GM21360 (cell line): ENCODE measurements at regions not wholly inside any gene's neighbourhood (a gene's known extent, or its start where the extent isn't known, plus 50 kb on each side); places are given as distances from the start of the nearest gene placed in this dataset.
"Not testable (repeated sequence)": the region's sequence is repeated elsewhere in the genome, so short reads cannot be mapped to it uniquely, and the experiment has no call there.

Source experiments
- ATAC-seq: cut with Tn5 transposase; IDR thresholded peaks from one replicate; pipeline ENCODE4 v1.9.1; 2021; ENCODE audit warnings: mild to moderate bottlenecking, moderate library complexity; ENCODE audit not compliant: unreplicated experiment

DNA sequence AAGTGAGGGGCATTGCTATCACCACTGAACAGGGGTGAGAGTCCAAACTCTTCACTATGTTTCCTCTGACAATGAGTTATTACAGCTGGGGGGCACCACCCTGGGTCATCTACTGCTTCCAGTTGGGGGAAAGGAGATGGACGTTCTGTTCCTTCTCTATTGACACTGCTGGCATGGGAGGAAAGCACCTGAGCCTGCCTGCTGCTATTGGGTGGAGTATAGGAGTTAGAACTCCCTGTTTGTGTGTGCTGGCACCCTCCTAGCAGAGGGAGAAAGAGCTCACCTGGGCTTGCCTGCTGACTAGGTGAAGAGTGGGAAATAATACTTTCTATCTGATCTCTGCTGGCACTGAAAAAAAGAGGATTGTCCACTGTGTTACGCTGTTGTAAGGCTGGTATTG is 163.8 kb downstream of the MSN start:
- no peak for ATAC-seq

DNA sequence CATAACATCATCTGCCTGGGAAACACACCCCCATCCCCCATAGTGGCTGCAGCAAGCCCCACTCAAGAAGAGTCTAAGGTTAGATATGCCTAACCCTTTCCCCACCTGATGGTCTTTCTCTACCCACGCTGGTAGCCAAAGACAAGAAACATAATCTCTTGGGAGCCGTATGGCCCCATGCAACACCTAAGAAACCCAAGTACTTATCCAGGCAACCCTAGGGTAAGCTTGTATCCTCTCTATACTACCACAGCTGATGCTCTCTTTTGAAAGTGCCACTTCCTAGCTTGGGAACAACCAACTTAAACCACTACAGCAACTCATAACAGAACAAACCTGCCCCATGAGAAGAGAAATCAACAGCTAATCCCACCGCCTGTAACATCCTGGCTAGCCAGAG is 161.1 kb downstream of the MSN start:
- ATAC-seq = no peak

DNA sequence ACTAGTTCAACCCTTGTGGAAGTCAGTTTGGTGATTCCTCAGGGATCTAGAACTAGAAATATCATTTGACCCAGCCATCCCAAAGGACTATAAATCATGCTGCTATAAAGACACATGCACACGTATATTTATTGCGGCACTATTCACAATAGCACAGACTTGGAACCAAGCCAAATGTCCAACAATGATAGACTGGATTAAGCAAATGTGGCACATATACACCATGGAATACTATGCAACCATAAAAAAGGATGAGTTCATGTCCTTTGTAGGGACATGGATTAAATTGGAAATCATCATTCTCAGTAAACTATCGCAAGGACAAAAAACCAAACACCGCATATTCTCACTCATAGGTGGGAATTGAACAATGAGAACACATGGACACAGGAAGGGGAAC is 157.8 kb downstream of the MSN start:
- not testable (repeated sequence) for ATAC-seq

DNA sequence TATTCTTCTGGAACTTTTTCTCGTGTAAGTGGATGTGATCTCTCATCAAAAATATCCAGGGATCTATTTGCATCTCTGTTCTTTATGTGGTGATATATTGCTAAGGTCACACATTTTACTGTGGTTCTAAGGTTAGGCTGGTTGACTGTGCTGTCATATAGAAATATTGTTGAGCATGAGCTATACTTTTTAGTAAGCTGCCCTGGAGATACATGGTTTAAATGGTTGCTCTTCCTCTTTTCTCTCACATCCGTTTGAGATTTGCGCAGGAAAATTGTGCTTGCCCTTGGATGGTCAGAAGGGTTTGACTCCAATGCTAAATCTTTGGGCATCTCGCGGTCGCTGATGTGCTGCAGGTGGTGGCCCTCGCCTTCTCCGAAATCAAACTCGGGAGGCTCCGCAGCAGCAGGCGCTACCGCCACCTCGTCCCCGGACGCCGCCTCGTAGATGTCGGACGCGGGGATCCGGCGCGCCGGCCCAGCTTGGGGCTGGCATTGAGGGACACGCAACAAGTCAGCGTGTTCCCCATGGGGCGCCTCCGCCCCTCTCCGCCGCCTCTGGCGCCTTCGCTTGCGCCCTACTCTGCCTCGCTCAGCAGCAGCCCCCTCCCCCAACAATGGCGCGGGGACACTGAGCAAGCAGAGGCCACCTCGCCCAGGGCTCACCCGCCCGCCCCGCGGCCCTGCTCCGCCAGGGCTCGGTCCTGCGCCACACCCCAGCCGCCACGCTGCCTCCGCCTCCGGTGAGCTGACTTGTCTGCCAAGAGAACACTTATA is 154.5 kb downstream of the MSN start:
- no peak for ATAC-seq

DNA sequence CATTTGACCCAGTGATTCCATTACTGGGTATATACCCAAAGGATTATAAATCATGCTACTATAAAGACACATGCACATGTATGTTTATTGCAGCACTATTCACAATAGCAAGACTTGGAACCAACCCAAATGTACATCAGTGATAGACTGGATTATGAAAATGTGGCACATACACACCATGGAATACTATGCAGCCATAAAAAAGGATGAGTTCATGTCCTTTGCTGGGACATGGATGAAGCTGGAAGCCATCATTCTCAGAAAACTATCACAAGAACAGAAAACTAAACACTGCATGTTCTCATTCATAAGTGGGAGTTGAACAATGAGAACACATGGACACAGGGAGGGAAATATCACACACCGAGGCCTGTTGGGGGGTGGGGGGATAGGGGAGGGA is 152.5 kb downstream of the MSN start:
- ATAC-seq = not testable (repeated sequence)

DNA sequence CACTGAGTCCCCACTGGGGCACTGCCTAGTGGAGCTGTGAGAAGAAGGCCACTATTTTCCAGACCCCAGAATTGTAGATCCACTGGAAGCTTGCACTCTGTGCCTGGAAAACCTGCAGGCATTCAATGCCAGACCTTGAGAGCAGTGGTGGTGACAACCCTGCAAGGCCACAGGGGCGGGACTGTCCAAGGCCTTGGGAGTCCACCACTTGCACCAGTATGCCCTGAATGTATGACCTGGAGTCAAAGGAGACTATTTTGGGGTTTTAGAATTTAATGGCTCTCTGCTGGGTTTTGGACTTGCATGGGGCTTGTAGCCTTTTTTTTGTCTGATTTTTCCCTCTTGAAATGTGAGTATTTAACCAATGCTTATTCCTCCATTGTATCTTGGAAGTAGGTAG is 145.8 kb downstream of the MSN start:
- no peak for ATAC-seq

DNA sequence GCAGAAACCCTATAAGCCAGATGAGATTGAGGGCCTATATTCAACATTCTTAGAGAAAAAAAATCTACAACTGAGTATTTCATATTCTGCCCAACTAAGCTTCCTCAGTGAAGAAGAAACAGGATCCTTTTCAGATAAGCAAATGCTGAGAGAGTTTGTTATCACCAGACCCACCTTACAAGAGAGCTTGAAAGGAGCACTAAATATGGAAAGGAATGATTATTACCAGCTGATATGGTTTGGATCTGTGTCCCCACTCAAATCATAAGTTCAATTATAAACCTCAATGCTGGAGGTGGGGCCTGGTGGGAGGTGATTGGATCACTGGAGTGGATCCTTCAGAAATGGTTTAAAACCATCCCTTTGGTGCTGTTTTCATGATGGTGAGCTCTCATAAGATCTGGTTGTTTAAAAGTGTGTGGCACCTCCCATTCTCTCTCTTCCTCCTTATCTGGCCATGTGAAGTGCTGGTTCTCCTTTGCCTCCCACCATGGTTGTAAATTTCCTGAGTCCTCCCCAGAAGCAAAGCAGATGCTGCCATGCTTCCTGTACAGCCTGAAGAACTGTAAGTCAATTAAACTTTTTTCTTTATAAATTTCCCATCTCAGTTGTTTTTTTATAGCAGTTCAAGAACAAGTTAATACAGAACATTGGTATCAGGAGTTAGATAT is 144.2 kb downstream of the MSN start:
- ATAC-seq = no peak
